NCI-H1105 treated with DMSO at 0.1 percent for 48 hours (cell line): ENCODE measurements at regions not wholly inside any gene's neighbourhood (a gene's known extent, or its start where the extent isn't known, plus 50 kb on each side); places are given as distances from the start of the nearest gene placed in this dataset.

Experiments used
- DNase-seq: peaks from one replicate; lab custom pipeline; 2025; lab: John Stamatoyannopoulos, UW

DNA sequence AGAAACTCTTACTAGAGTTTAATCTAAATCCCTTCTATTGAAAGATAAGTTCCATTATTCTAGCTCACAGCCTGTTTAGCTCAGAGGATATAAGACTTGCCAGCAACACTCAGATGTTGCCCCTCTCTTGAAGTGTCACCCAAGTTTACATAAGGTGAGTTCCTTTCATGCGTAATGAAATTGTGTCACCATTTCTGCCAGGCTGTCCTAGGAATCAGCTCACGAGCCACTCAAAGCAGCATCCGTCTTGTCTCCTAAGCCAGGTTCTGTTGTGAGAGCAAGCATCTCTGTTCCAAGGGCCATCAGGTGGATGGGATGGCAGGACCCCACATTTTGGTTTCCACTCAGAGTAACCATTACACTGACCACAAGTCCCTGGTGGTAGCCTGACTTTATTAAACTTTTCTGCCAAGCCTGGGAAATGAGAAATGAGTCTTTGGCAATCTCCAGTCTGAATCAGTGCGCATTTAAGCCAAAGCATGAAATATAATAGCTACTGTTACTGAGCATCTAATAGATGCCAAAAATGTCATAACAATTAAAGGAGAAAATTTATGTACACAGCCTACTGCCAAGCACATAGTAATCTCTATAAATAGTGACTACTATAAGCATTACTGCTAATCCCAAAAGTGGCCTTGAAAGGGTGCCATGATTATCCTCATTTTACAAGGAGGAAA lies 179.6 kb upstream of the MIR17HG start:
- DNase-seq = no peak

DNA sequence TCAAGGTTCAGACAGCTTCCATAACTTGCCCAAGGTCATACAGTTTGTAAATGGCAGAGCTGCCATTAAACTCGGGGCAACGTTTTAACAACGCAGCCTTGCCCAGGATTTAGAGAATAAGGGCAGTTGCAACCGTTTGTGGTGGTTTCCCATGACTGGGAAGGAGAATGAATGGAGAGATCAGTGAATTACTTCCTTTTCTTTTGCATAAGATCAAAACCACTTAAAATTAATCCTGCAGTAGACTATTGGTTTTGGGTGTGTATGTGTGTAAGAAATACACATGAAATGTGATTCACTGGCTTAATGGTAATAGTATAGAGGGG lies 179.1 kb upstream of the MIR17HG start:
- DNase-seq = no peak

DNA sequence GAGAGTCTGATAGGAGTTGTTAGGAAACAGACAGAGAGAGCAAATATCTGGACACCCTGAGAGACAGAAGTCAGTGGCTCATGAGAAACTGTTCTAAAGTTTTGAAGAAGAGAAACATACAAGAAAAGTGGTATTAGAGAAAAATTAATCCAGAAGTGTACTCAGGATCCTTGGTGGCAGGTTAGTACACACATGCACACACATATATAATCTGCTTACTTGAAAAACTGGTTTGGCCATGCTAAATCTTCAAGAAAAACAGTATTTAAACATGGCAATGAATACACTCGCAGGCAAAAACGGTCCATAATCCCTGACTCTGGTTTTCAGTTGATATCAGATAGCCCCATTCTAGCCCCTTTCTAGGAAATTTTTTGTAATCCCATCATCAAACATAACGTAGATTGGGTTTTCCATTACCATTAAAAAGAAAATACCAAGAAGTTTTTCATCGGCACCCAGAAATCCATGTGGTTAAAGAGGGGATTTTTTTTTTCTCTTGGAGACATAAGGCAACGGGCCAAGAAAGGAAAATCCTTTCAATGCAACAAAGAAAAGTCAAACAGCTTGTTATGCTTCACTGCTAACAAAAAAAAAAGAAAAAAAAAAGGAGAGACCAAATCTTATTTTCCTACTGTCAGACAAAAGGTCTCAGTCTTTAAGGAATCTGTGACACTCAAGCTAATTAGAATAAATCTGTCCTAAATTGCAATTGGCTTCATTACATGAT lies 178.0 kb upstream of the MIR17HG start:
- no peak for DNase-seq

DNA sequence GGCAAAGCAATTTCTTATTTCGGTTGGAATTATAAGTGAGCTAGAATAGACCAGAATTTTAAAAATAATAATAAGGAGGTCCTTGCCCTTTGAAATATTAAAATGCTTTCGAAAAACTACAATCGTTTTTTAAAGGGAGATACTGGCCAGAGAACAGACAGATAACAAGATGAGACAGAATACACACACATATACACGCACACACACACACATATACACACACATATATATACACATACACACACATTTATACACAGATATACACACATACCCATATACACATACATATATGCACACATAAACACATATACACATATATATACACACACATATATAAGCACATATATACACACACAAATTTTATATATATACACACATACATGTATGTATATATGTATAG lies 175.3 kb upstream of the MIR17HG start:
- no peak for DNase-seq

DNA sequence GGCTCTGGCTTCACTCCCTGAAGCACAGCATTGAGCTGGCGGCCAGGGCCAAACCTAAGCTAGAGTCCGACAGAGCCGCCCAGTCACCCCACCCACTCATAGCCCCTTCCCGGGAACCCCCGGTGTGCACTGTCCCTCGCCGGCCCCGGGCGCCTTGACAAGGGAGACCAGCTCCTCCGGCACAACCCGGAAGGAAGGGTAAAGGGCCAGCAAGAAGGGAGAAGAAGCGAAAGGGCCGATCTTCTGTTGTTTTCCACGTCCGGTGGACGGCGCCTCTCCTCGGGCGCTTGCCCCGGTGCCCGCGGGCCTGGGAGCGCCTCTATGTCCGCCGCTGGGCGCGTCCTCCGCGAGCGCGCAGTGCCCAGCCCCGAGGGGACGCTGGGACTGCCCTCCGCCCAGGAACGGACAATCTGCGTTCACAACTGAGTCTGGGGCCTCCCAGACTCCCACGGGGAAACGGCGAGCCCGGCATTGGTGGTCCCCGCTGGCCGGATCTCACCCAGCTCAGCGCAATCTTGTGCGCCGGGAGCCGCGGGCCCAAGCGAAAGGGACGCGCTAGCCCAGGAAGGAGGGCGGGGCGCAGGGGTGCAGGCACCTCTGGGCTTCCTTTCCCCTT lies 172.5 kb upstream of the MIR17HG start:
- no peak for DNase-seq

DNA sequence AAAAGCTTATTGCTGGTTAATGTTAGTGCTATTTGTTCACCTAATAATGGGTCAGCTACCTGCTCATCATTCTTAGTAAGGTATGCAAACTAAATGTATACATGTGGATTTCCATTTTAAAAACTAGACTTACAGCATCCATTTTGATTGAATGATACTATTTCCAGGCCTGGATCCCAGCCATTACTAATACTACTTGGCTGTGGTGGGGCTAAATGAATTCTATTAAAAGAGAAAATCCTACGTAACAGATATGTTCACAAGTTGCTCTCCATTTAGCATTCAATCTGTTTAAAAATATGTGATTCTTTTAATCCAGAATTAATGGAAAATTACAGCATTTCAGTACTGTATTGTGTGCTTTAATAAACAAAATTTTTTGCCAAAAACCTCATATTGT lies 169.4 kb upstream of the MIR17HG start:
- no peak for DNase-seq

DNA sequence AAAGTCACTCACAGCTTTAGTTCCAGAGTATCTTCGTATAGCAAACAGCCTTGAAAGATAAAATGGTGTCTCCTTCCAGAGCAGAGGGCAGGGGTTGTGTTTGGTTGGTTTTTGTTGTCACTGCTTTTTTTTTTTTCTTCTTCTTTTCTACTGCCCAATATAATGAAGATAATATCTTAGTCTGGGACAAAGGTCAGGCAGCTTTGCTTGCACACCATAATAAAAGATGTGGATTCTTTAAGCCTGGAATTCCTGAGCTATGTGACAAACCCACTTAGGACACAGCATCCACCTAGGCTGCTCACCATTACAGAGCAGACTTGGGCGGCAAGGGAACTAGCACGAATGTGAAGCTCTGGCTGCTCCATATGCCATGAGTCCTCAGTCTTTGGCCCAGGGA lies 165.6 kb upstream of the MIR17HG start:
- no peak for DNase-seq

DNA sequence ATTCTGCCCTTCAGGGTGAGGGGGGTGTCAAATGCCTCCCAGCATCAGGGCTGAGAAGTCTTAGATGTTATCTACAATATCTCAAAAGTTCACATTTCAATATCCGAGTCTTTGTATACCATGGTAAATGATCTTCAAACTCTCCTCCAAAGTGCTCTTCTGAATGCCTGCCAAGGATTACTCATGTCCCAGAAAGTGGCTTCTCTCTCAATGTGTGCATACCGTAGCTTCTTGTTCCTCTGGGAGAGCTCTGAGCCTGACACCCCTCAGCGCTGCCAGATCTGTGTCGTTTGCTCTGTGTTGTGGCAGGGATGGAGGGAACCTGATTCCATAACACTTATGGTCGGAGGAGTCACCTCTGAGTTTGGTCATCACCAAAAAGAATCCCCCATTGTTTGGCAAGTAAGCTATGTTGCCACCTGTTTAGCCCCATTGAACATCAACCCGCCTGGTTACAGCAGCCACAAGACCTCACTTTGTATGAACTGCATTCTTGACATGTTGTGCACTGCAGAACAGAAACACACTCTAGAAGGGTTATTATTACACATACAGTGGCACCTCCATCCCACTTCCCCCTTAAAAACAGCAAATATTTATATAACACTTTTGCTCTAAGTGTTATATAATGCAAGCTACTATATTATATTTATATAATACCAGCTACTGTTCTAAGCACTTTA lies 163.1 kb upstream of the MIR17HG start:
- no peak for DNase-seq

DNA sequence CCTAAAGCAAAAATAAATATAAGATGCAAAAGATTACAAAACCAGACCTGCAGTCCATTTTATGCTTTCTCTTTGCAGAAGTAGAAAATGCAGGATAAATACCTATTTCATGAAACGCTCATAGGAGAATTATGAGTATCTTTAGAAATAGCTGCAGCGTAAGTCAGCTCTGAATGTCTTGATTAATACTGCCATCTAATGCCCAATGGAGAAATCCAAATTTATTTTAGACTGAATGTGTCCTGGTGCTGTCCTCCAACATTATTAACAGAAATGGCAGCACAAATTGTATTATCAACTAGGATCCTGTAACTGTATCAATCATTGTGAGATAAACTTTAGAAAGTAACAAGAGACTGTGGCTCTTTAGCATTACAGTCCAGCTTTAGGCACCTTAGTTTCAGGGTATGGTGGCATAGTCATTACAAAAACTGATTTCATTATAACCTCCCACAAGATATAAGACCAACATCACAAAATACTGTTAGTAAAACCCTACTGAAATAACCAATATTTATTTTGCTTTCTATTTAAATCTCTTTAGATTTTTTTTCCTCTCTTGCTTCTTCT lies 162.1 kb upstream of the MIR17HG start:
- DNase-seq = no peak

DNA sequence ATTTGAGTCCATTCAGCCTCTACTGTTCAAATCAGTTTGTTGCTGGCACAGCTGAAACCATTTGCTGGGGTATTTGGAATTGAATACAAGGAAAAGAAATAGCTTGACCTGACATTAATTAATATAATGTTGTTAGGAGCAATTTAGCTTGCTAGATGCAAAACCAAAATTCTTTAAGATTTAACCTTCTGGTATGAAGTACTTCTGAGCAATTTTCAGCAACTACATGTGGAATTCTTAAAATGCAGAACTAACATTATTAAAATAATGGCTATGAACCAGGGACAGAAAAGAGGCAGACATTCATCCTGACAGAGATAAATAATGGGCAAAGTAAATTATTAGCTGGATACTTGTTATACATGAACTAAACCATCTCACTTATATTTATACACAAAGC lies 160.0 kb upstream of the MIR17HG start:
- DNase-seq = no peak

DNA sequence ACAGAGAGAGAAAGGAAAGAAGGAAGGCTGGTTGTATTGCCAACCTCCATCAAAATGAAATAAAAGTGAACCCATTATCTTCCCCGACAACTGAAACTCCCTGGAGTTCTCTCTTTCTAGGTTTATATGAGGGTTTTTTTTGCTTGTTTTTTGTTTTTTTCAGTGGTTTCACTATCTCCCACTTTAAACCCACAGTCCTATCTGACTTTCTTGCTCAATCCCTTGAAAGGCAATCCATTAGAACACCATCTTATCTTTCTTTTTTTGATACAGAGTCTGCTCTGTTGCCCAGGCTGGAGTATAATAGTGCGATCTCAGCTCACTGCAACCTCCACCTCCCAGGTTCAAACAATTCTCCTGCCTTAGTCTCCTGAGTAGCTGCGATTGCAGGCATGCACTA lies 158.0 kb upstream of the MIR17HG start:
- no peak for DNase-seq

DNA sequence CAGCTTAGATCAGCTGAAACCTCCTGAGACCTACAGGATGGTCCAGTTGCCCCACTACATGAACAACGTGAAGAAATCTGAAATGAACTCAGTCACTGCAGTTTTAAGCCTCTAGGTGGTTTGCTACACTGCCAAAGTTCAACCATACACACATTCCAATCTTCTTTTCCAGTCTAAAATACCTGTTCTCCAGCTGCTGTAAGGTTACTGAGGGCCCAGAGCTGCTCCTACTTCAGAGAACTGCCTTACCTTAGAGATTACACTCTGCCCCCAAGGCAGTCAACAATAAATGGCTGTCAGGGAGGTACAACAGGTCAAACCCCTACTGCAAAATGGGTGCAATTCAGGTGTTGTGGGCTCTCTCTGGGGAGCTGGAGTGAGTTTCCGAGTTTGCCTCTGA lies 154.1 kb upstream of the MIR17HG start:
- DNase-seq = no peak

DNA sequence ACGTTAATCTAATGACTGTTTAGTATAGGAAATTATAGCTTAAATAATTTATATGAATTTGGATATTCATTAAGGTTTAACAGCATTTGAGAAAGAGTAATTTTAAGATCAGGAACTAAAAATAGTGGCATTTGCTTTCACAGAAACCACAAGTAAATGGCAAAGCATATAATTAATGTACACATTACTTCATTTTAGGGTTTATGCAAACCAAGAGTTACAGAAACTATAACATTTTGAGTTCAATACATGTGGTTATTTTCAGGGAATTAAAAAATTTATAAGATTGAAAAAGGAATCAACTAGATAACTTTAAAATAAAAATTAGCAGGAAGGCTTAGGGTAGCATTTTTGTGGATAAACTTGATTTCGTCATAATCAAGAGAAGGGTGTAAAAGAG lies 151.7 kb upstream of the MIR17HG start:
- no peak for DNase-seq

DNA sequence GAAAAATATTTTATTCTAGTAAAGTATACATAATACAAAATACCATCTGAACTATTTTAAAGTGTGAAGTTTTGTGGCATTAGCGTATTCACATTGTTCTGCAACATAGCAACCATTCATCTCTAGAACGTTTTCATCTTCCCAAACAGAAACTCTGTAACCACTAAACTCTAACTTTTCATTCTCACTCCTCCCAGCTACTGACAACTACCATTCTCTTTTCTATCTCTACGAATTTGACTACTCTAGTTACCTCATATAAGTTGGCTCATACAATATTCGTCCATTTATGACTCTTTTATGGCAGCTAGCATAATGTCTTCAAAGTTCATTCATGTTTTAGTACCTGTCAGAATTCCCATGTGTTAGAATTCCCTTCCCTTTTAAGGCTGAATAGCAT lies 150.5 kb upstream of the MIR17HG start:
- DNase-seq = no peak

DNA sequence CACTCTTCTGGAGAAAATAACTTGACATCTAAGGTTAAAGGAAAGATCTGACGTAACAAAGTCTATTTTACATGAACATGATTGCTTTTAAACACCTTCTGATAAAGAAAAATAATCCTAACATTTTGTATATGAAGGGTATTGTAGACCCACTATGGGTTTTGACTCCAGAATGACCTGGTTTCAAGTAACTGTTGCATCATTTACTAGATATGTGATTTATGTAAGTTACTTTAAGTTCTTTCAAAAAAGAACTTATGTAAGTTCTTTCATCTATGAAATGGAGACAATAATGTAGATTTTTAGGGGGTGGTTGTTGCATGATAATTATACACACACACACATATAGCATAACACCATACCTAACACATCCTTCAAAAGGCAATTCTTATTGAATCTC lies 147.6 kb upstream of the MIR17HG start:
- DNase-seq = no peak

DNA sequence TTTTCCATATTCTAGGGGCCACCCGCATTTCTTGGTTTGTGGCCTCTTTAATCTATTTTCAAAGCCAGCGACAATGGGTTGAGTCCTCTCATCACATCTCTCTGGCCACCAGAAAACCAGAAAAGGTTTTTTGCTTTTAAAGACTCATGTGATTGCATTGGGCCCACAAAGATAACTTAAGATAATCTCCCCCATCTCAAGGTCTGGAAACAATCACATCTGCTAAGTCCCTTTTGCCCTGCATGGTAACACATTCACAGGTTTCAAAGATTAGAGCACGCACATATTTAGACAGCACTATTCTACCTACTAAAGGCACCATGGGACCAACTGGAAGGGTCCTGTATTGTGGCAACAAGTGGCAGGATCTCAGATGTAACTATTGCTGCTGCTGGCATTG lies 147.0 kb upstream of the MIR17HG start:
- DNase-seq = no peak

DNA sequence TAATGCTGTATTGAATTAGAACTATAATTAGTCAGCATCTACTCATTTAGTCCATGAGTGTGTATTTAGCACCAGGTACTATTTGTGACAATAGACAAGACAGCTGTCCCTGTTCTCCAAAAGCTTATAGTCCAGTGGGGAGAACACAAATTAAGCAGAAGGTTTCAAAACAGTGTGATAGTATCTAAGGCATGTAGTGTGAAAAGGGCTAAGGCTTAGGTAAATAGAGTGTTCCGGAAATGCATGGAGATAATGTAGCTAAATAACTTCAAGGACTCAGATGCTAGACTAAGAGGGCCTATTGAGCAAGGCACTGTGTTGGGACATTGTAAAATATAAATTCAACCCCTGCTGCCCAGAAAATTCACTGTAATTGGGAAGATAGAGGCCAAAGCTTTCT lies 144.1 kb upstream of the MIR17HG start:
- no peak for DNase-seq

DNA sequence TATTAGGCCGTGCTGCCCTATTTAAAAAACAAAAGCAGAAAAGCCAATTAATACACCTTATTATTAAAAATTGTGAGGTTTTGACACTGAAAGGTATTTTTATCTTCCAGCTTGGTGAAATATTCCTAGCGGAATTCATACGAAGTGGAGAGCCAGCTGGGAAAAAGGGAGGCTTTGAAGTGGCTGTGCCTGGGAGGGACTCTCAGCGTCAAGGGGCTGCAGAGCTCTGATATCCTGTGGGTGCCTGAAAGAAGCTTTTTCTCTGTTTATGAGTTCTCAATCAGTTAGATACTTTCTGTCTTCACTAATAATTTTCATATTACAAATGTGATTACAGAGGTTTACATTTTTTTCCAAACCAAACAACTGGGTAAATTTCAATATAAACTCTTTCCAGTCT lies 140.2 kb upstream of the MIR17HG start:
- no peak for DNase-seq

DNA sequence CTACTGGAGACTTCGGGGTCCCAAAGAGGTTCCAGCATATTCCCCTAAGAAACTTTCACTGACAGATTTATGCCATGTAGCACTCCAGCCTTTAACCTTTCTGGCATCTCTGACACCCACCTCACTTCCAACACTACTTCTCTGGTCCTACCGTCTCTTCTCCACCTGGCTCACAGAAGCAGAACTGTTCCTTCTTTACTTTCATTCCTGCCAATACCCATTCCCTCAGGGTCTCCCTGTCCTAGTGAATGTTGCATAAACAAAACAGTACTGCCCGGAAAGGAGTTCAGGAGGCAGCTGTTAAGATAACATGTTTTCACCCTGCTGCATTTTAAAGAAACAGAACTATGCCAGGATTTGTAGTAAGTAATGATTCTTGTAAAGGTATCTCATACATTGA lies 136.0 kb upstream of the MIR17HG start:
- DNase-seq = no peak

DNA sequence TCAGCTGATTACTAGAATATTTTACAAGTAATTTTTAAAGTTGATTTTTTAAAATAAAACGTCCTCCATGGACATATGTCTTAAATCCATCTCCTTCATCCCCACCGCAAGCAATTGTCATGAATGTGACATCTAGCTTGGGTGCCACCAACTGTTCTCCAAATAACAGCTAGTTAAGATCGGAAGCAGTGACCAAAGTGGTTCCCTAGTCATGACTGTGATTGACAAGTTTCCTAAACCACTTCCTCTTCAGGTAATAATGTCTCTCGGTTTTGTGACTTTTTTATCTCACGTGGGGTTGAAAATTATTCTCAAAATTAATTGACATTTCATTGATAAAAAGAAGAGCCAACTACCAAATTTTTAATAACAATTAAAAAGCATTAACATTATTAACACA lies 135.3 kb upstream of the MIR17HG start:
- no peak for DNase-seq

DNA sequence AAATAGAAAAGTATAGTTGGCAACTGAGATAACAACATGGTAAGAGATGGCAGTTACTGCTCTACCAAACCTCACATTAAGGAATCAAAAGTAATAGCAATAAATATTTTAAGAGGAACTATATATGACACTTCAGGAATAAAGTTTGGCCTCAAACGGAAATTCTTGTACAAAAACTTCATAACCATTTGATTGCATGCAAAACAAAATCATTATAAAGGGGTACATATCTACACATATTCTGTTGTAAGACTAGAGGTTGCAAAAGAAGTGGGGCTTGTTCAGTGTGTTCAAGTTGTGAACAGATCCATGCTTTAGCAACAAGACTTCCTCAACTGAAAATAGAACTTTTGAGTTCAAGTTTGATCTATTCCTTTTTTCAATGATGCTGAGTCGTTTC lies 133.5 kb upstream of the MIR17HG start:
- DNase-seq = no peak

DNA sequence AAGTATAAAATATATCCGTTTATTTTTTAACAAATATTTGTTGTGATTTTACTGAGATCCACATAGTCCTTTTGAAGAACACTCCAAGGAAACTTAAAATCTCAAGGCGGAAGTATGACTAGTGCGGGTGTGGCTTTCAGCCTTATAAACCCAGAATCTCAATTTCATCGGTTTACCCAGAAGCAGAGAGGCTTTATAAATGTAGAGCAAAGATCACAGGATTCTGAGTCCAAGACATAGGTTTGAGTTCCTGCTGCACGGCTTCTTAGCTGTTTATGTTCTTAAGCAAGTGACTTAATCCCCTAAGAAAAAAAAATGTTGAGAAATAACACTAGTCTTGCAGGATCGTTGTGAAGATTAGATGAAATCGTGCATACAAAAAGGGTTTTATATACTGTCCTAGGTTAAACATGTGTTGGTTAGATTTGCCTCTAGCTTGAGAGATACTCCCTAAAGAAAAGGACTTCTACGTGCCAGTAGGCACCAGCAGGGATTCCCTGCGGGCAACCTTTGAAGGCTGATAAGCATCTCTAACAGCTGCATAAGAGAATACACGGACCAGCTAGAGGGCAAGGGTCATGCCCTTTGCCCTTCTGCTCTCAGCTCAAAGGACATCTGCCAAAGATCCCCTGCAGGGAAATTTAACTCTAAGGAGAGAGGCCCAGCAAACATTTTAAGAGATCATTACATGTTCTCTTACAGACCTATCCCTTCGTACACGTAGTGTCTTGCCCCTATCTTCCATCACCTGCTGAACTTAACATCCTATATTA lies 130.4 kb upstream of the MIR17HG start:
- no peak for DNase-seq
